H1 (cell line): ENCODE measurements at regions not wholly inside any gene's neighbourhood (a gene's known extent, or its start where the extent isn't known, plus 50 kb on each side); places are given as distances from the start of the nearest gene placed in this dataset.

Experiments used
- TF ChIP-seq, protein P1 (sequence below): fragments of 300-600 bp; sonication (generic); IDR thresholded peaks from 2 replicates; pipeline ENCODE4 v1.7.1; 2012; ENCODE audit warnings: low read length, moderate library complexity, mild to moderate bottlenecking, inconsistent platforms; ENCODE audit not compliant: insufficient replicate concordance

DNA sequence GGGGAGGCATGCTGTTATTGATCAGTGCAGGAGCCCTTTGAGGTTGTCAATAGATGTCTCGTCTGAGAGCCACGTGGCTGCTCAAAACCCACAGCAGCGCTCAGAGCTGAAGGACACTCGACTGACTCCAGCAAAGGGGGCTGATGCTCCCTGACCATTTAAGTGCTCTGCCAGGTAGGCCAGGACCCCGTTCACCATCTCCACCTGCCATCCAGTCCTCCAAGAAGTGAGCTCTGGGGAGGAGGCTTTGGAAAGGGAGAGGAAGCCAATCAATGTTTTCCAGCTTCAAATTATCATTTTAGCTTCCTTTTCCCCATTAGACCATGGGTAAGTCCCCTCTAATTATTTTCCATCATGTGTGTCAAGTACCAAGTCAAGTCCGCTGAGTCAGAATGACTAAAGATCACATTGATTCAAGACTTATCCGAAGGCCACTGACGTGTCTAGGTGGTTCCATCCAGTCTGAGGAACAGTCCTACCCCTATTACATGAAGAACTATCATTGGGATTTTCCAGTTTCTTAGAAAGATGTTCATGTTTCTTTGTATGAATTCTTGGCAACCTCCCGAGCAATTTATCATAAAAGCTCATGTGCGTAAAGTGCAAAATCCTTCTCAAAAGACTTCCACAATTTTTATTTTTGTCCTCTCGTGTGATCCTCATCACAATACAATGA, 302.6 kb upstream of the LYZL1 start (continued):
- TF ChIP-seq, protein P1, sequence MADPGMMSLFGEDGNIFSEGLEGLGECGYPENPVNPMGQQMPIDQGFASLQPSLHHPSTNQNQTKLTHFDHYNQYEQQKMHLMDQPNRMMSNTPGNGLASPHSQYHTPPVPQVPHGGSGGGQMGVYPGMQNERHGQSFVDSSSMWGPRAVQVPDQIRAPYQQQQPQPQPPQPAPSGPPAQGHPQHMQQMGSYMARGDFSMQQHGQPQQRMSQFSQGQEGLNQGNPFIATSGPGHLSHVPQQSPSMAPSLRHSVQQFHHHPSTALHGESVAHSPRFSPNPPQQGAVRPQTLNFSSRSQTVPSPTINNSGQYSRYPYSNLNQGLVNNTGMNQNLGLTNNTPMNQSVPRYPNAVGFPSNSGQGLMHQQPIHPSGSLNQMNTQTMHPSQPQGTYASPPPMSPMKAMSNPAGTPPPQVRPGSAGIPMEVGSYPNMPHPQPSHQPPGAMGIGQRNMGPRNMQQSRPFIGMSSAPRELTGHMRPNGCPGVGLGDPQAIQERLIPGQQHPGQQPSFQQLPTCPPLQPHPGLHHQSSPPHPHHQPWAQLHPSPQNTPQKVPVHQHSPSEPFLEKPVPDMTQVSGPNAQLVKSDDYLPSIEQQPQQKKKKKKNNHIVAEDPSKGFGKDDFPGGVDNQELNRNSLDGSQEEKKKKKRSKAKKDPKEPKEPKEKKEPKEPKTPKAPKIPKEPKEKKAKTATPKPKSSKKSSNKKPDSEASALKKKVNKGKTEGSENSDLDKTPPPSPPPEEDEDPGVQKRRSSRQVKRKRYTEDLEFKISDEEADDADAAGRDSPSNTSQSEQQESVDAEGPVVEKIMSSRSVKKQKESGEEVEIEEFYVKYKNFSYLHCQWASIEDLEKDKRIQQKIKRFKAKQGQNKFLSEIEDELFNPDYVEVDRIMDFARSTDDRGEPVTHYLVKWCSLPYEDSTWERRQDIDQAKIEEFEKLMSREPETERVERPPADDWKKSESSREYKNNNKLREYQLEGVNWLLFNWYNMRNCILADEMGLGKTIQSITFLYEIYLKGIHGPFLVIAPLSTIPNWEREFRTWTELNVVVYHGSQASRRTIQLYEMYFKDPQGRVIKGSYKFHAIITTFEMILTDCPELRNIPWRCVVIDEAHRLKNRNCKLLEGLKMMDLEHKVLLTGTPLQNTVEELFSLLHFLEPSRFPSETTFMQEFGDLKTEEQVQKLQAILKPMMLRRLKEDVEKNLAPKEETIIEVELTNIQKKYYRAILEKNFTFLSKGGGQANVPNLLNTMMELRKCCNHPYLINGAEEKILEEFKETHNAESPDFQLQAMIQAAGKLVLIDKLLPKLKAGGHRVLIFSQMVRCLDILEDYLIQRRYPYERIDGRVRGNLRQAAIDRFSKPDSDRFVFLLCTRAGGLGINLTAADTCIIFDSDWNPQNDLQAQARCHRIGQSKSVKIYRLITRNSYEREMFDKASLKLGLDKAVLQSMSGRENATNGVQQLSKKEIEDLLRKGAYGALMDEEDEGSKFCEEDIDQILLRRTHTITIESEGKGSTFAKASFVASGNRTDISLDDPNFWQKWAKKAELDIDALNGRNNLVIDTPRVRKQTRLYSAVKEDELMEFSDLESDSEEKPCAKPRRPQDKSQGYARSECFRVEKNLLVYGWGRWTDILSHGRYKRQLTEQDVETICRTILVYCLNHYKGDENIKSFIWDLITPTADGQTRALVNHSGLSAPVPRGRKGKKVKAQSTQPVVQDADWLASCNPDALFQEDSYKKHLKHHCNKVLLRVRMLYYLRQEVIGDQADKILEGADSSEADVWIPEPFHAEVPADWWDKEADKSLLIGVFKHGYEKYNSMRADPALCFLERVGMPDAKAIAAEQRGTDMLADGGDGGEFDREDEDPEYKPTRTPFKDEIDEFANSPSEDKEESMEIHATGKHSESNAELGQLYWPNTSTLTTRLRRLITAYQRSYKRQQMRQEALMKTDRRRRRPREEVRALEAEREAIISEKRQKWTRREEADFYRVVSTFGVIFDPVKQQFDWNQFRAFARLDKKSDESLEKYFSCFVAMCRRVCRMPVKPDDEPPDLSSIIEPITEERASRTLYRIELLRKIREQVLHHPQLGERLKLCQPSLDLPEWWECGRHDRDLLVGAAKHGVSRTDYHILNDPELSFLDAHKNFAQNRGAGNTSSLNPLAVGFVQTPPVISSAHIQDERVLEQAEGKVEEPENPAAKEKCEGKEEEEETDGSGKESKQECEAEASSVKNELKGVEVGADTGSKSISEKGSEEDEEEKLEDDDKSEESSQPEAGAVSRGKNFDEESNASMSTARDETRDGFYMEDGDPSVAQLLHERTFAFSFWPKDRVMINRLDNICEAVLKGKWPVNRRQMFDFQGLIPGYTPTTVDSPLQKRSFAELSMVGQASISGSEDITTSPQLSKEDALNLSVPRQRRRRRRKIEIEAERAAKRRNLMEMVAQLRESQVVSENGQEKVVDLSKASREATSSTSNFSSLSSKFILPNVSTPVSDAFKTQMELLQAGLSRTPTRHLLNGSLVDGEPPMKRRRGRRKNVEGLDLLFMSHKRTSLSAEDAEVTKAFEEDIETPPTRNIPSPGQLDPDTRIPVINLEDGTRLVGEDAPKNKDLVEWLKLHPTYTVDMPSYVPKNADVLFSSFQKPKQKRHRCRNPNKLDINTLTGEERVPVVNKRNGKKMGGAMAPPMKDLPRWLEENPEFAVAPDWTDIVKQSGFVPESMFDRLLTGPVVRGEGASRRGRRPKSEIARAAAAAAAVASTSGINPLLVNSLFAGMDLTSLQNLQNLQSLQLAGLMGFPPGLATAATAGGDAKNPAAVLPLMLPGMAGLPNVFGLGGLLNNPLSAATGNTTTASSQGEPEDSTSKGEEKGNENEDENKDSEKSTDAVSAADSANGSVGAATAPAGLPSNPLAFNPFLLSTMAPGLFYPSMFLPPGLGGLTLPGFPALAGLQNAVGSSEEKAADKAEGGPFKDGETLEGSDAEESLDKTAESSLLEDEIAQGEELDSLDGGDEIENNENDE, result no peak
